ENCODE measurements at regions not wholly inside any gene's neighbourhood (a gene's known extent, or its start where the extent isn't known, plus 50 kb on each side); places are given as distances from the start of the nearest gene placed in this dataset.
A peak's percentile ranks its signal among the peaks of the same experiment; 100 is the strongest.

DNA sequence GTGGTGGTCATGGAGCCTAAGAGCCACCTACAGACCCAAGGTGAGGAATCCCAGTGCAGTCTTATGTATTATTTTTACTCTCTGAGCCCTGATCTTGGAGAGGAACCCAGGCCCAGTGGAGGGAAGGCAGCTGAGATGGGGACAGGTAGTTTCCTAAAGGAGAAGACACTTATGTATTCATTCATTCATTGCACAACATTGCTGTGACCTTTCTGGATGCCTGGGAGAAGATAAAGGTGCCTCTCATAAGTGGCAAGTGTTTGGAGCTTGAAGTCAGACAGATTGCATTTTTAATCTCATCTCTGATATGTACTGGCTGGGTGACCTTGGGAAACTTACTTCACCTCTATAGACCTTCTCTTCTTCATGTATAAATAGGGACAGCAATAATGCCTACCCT, 111.1 kb downstream of the CEBPB start:
- DNase-seq, result no peak

DNA sequence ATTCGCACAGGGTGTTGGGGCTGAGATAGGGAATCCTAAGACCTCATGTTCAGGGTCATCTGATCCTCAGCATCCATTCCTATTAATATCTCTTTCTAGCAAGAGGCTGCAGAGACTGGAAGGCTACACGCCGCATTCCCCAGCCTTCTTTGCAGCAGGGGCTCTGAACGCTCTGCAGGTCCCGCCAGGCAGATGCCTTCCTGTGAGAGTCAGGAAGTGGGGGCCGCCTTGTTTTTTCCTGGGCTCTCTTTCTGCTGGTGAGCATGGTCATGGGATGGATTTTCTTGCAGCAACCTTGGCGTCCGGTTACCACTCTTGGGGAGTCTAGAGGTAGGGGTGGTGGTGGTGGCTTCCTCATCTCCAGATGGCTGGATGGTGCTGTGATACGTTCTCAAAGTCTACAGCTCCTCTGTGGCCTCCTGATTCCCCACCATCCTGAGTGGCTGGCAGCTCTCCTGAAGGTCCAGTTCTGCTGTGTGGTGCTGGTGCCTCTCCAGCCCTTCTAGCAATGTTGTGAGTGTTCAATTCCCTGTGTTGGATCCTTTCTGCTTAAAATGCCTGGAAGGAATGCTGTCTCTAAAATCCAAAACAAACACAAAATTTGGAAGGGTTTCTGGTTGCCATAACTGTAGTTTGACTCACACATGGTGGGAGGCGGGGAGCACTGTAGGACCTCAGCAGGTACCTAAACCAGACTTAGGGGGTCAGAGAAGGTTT, 111.9 kb downstream of the CEBPB start:
- DNase-seq, result no peak

GRCh38 chr20:50303573-50304500, 113.2 kb downstream of the CEBPB start:
- DNase-seq, result no peak

DNA sequence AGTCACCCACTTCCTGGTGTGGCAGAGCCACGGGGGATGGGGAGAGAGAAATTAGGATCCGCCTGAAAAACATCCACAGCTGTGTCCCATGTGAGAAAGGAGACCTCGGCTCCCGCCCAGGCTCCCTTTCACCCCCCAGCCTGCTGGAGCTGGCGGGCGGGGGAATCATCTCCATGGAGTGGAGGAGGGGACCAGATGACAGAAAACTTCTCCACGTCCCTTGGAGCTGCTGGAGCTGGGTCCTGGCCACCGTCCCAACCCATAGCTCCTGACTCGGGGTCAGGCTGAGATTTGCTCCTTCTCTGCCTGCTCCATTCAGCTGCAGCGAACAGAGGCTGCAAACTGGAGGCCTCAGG, 113.8 kb downstream of the CEBPB start:
- DNase-seq, result no peak

- peak; percentile 60 for DNase-seq
Observed at GRCh38 chr20:50304923-50305635, 114.4 kb downstream of the CEBPB start.

DNA sequence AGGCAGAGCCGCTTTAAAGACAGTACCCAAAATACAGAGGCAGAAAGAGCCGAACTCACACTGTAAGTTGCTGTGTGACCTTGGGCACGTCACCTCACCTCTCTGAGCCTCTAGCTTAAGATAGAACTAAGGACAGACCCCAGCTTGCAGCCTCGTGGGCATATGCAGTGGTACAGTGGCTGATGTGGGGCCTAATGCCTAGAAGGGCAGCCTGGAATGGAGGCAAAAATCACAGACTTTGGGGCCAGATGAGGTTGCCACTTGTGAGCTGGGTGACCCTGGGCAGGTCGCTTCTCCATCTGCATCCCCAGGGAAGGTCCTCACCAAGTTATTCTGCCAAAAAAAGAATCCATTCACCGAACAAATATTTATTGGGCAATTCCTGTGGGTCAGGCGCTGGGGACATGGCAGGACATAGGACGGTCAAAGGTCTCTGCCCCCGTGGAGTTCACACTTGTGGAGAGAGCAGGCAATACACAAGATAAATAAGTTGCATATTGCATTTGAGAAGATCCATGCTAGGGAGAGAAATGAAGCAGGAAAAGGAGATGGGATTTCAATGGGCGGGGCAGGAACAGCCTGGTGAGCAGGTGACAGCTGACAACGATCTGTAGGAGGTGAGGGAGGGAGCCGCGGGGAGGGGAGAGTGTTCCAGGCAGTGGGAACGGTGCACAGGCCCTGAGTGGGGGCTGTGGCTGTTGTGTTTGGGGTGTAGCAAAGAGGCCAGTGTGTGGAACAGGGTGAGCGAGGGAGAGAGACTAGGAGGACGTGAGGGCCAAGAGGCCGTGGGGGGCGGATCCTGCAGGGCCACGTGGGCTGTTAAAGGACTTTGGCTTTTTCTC, 115.2 kb downstream of the CEBPB start:
- DNase-seq, result no peak

DNA sequence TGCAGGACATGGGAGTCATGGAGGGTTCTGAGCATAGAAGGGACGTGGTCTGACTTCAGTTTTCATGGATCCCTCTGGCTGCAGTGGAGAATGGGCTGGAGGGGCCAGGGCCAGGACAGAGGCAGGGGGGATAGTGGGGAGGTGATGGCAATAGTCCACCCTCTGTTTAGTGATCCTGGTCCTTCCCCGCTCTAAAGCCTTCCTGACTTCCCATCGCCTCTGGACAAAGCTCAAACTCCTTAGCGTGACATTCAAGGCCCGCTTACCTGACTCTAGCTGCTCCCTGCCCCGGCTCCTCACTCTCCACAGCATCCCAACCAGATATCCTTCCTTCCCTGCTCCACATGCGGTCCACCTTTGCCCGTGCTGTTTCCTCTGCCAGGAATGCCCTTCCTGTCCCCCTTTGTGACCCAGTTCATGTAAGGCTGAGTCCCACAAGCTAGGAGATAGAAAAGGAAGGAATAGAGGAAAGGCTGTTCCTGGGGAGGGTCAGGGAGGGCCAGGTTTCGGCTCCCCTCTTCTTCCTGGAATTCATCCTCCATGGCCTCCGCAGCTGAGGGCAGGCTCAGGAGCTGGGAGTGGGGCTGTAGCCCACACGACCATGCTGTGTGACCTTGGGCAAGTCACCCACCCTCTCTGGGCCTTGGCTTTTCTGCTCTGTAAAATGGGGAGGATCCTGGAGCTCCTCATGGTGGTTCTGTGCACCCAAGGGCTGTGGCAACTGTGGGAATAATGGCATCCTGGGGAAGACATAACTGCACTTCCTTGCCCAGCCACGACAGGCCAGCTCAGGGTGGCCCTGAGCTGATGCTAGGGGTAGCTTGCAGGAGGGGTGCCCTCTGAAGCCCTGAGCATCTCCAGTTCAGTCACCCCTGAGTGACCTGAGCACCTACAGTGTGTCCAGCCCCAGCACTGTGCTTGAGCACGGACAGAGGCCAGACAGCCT, 116.1 kb downstream of the CEBPB start:
- DNase-seq, result no peak

DNA sequence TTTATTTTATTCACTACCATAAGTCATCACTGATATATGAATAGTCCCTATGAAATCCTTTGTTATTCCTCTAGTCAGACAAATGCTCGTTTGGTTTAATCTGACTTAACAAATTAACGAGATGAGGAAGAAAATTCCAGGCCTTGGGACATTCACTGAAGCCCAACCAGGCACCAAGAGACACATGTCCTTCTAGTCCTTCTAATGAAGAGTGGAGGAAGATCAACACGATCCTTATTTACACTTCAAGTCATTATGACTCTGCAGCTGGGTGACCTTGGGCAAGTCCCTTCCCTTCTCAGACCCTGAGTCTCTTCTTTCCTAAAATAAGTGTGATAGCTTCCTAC, 117.5 kb downstream of the CEBPB start:
- no peak for DNase-seq

DNA sequence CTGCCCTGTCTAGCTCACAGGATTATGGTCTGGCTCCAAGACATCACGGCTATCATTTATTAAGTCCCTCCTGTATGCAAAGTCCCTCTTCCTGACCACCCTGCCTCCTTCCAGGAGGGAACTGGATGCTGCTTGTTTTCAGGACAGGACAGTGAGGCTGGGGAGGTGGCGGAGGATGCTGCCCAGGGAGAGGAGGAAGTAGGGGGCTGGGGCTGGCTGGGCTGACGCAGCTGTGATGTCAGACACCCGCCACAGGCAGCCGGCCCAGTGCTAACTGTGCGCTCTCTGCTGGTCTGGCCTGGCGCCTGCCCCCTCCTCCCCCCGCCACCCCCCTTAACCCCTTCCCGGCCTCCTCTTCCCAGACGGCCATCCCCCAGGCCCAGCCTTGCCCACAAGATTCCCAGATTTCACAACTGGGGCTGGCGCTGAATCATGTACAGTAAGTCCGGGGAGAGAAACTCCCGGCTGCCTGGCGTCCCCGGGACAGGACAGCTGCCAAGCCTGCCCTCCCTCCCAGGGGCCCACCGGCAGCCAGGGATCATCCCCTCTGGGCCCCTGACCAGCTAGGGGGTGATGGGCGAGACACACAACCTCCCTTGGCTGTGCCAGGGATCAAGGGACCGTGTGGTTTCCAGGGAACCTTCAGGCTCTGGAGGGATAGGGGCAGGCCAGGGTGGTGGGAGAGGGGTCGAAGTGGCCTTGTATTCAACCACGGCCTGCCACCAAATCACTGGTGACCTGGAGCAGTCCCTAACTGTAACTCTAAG, 118.1 kb downstream of the CEBPB start:
- DNase-seq, result peak; percentile 96

DNA sequence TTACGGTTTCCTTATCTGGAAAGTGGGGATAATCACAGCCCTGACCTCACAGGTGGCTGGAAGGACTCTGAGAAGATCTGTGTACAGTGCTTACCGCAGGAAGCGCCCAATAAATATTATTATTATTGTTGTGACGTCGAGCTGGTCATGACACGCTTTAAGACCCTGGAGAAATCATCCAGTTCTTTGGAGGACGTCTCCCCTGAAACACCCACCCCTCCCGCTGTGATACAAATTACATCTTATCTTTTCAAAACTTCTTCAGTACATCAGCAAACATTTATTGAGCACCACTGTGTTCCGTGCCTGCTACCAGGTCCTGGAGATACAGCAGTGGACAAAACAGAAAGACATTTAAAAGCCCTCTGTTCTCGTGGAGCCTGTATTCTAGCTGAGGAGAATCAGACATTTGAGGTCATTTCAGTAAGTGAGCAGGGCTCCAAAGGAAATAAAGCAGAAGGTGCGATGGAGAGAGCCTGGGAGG, 118.7 kb downstream of the CEBPB start:
- no peak for DNase-seq

DNA sequence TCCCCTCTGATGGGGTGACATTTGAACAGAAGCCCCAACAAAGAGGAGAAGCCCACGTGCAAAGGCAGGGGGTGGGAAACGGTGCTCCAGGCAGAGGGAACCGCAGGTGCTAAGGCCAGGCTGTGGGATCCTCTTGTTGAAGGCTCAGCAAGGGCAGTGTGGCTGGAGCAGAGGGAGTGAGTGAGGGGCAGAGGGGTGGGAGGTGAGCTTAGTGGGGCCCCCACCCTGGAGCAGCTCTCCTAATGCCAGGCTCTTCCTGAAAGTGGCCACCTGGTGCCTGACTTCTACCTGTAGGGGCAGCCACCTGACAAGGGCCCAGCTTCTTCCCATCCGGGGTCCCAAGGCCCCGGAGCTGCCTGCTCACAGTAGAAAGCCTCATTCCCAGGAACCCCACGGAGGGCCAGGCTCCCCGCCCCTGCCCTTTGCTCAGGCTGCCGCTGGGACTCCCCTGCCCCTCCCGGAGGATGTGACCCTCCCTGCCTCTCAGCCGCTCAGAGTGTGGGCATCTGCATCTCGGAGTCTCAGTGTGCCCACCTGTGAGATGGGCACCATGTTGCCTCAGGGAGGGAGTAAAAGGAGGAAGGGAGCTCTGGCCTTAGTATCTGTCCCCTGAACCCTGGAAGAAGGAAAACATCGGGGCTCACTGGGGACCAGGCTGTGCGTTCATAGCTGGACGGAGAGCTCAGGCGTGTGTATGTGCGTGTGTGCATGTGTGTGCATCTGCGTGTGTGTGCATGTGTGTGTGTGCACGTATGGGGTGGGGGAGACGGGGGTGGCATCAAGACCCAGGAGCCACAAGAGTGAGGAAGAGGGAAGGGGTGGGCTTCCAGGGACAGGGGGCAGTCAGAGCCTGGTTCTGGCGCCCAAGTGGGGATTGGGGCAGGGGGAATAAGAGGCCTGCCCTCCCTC, 119.4 kb downstream of the CEBPB start:
- no peak for DNase-seq

DNA sequence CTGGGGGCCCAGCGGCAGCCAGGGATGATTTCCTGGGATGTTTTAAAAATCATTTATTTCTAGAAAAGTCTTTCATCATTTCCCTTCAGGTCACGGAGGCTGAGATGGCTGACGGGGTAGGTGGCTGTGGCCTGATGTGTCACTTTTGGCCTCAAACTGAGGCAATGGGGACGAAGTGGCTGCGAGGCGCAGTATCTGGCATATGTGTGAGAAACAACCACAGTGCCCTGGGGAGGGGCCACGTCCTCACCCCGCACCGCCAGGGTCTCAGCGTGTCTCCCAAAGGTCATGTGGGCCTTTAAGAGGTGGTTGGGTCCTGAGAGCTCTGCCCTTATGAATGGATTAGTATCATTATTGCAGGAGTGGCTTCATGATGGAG, 120.0 kb downstream of the CEBPB start:
- DNase-seq, result no peak

DNA sequence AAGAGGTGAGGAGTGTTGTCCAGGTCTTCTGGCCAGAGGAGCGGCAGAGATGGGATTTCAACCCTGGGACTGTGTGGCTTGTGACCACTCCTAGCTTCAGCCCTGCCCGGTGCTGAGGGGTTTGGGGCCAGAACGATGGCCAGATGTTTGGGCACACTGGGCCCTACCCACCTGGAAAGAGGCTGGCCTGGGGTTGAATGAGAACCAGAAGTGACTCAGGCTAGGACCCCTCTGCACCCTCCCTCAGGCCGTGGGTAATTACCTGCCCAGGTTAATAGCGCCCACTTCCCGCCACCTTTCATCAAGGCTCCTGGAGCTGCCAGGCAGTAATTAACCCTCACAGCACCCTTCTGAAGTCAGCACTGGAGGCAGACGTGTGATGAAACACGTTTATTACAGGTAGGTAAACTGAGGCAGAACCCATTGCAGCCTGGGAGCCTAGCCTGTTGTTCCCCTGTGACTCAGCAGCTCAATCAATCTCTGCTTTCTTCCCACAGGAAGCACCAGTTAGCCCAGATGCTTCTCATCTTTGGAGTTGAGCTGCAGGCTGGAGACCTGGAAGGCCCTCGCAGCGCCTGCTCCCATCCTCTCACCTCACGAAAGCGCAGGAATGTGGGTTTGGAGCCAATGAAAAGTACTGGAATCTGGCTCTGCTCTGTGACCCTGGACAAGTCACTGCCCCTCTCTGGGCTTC, 120.8 kb downstream of the CEBPB start:
- no peak for DNase-seq

DNA sequence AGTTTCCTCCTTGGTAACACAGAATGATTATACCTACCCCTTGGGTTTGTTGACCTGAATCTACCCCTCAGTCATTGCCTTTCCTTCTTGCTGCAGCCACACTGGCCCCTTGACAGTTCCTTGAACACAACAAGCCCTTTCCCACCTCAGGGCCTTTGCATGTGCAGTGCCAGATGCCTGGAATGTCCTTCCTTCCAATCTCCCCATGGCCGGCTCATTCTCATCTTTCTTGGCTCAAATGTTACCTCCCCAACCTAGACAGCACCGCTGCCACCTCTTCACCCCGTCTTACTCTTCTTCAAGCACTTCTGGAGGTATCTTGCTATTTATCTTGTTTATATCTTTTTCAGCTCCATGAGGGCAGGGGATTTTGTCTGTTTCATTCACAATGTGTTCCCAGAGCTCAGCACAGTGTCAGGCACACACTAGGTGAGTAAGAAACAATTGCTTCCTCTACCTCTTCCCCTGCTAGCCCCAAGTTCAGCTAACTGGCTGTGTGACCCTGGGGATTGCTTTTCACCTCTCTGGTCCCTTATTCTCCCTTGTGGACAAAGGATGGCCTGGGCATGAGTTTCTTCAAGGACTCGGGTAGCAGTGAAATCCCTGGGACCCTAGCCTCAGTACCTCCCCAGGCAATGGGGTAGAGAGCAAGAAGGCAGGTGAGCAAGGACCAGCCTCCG, 121.5 kb downstream of the CEBPB start:
- DNase-seq, result no peak

DNA sequence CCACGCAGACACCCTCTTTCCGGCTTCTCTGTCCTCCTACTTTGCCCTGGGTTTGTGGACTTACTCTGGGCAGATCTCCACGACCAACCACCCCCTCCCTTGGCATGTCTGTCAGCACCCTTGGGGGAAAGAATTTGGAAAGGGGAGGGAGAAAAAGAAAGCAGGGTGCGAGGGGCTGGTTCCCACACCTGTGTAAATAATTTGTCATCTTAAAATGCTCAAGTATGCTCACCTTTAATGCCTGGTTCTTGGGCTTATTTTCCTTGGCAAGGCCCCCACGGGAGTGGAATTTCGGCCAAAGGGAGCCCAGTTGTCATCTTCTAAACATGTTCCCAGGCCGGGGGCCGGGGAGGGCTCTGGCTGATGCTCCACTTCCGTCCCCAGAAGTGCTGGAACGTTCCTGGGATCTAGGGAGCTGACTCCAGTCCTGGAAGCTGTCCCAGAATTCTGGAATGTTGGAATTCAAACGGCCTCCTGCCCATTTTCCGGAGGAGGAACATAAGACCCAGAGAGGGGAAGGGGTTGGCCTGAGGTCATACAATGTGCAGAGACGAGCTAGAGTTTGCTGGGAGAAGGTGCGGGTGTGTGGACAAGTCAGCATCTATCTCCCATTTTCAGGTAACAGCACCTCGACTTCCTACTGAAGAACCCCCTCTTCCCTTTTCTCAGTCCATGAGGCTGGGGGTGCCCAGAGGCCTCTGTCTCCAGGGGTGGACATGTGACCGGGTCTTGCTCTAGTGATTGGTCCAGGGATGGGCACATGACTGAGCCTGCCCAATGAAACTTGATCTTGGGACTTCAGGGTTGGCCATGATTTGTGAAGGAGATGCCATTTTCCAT, 122.3 kb downstream of the CEBPB start:
- DNase-seq, result peak; percentile 32

DNA sequence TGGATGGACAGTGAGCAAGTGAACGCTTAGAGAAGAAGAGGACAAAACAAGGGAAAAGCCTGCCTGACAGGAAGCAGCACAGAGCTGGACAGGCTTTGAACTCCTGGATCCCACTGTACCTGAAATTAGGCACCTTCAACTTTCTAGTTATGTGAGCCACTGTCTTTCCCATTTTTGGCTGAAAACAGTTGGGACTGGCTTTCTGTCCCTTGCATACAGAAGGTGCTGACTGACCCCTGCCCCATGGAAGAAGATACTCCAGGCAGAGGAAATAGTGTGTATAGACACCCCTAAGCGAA, 122.8 kb downstream of the CEBPB start:
- DNase-seq, result no peak

- DNase-seq, result no peak
Observed at GRCh38 chr20:50313827-50314677, 123.4 kb downstream of the CEBPB start.

All from amniotic stem cell (primary cell).